ENCODE measurements at regions not wholly inside any gene's neighbourhood (a gene's known extent, or its start where the extent isn't known, plus 50 kb on each side); places are given as distances from the start of the nearest gene placed in this dataset.
A peak's percentile ranks its signal among the peaks of the same experiment; 100 is the strongest.

GRCh38 chr5:169350759-169351240 lies 49.9 kb upstream of the SLIT3 start:
- ChIA-PET POLR2A (no interaction called here), CTCF (interaction anchor here (0.6 to 1.6 kb wide), 5 partner anchors 11 to 190 kb away, joined by 3 to 4 read pairs (median 3); no protein-coding TSS in a partner anchor)
- peak; percentile 94 for FAIRE-seq
- Histone ChIP-seq H3K36me3 (ENCODE audit: control insufficient read depth in 2 of 2, extremely low read depth in 1 of 2, insufficient read depth in 2 of 2, low read length in 2 of 2) (no peaks in the 10 kb centered on the region), H3K9ac (replicated peaks; ENCODE audit: extremely low read depth, insufficient read depth, low read length) (no peak overlapping the region), H3K9me1 (replicated peaks; ENCODE audit: control insufficient read depth, extremely low read depth, insufficient read depth, low read length) (no peaks in the 10 kb centered on the region), H3K27me3 (ENCODE audit: control insufficient read depth in 2 of 2, insufficient read depth in 2 of 2, low read length in 2 of 2) (no peaks in the 10 kb centered on the region), H4K20me1 (replicated peaks; ENCODE audit: control insufficient read depth, extremely low read depth, insufficient read depth, low read length) (no peaks in the 10 kb centered on the region), H3K4me3 (replicated peaks in 1 of 3; ENCODE audit: insufficient read depth in 1 of 3, low read depth in 1 of 3, low read length in 3 of 3) (no peak overlapping the region), H3K79me2 (ENCODE audit: control insufficient read depth, insufficient read depth, low read length) (no peaks in the 10 kb centered on the region), H3K27ac (ENCODE audit: insufficient read depth, low read depth, low read length) (peak overlapping the region; percentile 74), H3K4me2 (ENCODE audit: insufficient read depth, low read length) (peak overlapping the region; percentile 45), H3K9me3 (replicated peaks; ENCODE audit: control insufficient read depth, insufficient read depth, low read length) (no peaks in the 10 kb centered on the region), H3K4me1 (ENCODE audit: control insufficient read depth, extremely low read depth, insufficient read depth, low read length) (peaks cover 57% of the 10 kb centered on the region), H2AFZ (ENCODE audit: low read depth, low read length) (no peak overlapping the region)
- peak; percentile 94 for DNase-seq (ENCODE audit: low read depth, low spot score)
- TF ChIP-seq FOS (IDR thresholded peaks at IDR 0.05; ENCODE audit: borderline replicate concordance, insufficient read depth, low read length) (peak; percentile 99), POLR2A (IDR thresholded peaks at IDR 0.05; ENCODE audit: low read depth, low read length) (no peak), CTCF (IDR thresholded peaks at IDR 0.05; ENCODE audit: extremely low read depth in 1 of 2, insufficient read depth in 1 of 2, low read depth in 1 of 2, low read length in 2 of 2) (peak in 1 of 2 donors; percentile 1), MAX (IDR thresholded peaks at IDR 0.05; ENCODE audit: insufficient read depth, insufficient read length) (no peak), MYC (IDR thresholded peaks at IDR 0.05; ENCODE audit: low read depth, low read length) (no peak), EZH2 (IDR thresholded peaks at IDR 0.05; ENCODE audit: borderline replicate concordance, low read depth, low read length, severe bottlenecking) (no peak), JUN (IDR thresholded peaks at IDR 0.05; ENCODE audit: borderline replicate concordance, insufficient read depth, insufficient read length, low read depth) (peak; percentile 97), POLR2AphosphoS5 (IDR thresholded peaks at IDR 0.05; ENCODE audit: insufficient read depth, low read depth, low read length) (peak; percentile 68), GATA2 (IDR thresholded peaks at IDR 0.05; ENCODE audit: insufficient read depth, insufficient read length, low read depth, low read length) (peak; percentile 72)
- intact Hi-C loops (cut with micrococcal nuclease): loop anchor here (1.0 to 10.0 kb wide), 8 partner anchors 18 to 784 kb away; partner anchors contain the start of genes PANK3, SLIT3 and SPDL1
- BruUV-seq (replicated peaks): no TSS peak
- dilution Hi-C loops (cut with MboI; ENCODE audit: extremely low pct_ligation_motif_present, low sequenced_read_pairs): no loop called here

All from endothelial cell of umbilical vein (primary cell).